ENCODE measurements at regions not wholly inside any gene's neighbourhood (a gene's known extent, or its start where the extent isn't known, plus 50 kb on each side); places are given as distances from the start of the nearest gene placed in this dataset.

DNA sequence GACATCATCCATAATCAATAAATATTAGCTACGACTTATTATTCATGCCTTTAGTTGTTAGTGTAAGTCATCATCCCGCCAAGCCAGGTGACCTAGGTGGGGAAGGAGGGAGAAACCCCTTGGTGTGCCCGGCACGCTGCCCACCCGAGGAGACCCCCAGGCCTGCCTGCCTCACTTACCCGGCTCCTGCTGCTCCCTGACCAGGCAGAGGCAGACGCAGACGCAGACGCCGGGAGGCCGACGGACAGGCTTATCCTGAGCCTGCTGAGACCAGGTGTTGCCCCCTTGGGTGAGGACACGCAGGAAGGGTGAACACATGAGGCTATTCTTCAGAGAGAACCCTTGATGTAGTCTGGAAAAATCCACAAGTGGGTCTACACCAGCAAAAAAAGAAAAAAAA lies 401.8 kb downstream of the GALR1 start:
- Histone ChIP-seq H2AFZ (ENCODE audit: low read depth, low read length) (no peak overlapping the region), H3K4me3 (ENCODE audit: low read length) (no peak overlapping the region), H3K9me2 (ENCODE audit: insufficient read depth, low read length) (no peaks in the 10 kb centered on the region), H3K27me3 (ENCODE audit: insufficient read depth, low read depth, low read length) (no peaks in the 10 kb centered on the region), H3K27ac (ENCODE audit: low read length) (no peak overlapping the region), H3K9ac (ENCODE audit: low read length) (no peak overlapping the region), H3F3A (ENCODE audit: insufficient read depth, low read length, poor library complexity, severe bottlenecking) (no peaks in the 10 kb centered on the region), H3K4me2 (ENCODE audit: low read length) (no peak overlapping the region), H4K20me1 (ENCODE audit: insufficient read depth) (no peaks in the 10 kb centered on the region), H3K79me2 (replicated peaks; ENCODE audit: insufficient read depth, low read length) (no peaks in the 10 kb centered on the region), H3K9me3 (ENCODE audit: low read length) (no peaks in the 10 kb centered on the region), H3K36me3 (ENCODE audit: insufficient read depth, low read length) (no peaks in the 10 kb centered on the region)
- TF ChIP-seq POLR2AphosphoS5 (IDR thresholded peaks at IDR 0.05) (no peak), RAD21 (conservative IDR thresholded peaks at IDR 0.05) (no peak), SMC3 (conservative IDR thresholded peaks at IDR 0.05; ENCODE audit: poor library complexity) (no peak), EZH2 (IDR thresholded peaks at IDR 0.05; ENCODE audit: borderline replicate concordance, insufficient read depth, low read length, poor library complexity, severe bottlenecking) (no peak), EP300 (conservative IDR thresholded peaks at IDR 0.05; ENCODE audit: poor library complexity, severe bottlenecking) (no peak), TAF1 (IDR thresholded peaks at IDR 0.05; ENCODE audit: low read depth) (no peak), MXI1 (conservative IDR thresholded peaks at IDR 0.05; ENCODE audit: poor library complexity, severe bottlenecking) (no peak)
- TF ChIP-seq, protein P1, sequence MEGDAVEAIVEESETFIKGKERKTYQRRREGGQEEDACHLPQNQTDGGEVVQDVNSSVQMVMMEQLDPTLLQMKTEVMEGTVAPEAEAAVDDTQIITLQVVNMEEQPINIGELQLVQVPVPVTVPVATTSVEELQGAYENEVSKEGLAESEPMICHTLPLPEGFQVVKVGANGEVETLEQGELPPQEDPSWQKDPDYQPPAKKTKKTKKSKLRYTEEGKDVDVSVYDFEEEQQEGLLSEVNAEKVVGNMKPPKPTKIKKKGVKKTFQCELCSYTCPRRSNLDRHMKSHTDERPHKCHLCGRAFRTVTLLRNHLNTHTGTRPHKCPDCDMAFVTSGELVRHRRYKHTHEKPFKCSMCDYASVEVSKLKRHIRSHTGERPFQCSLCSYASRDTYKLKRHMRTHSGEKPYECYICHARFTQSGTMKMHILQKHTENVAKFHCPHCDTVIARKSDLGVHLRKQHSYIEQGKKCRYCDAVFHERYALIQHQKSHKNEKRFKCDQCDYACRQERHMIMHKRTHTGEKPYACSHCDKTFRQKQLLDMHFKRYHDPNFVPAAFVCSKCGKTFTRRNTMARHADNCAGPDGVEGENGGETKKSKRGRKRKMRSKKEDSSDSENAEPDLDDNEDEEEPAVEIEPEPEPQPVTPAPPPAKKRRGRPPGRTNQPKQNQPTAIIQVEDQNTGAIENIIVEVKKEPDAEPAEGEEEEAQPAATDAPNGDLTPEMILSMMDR (IDR thresholded peaks at IDR 0.05; ENCODE audit: poor library complexity, severe bottlenecking) = no peak
- TF ChIP-seq, protein P2, sequence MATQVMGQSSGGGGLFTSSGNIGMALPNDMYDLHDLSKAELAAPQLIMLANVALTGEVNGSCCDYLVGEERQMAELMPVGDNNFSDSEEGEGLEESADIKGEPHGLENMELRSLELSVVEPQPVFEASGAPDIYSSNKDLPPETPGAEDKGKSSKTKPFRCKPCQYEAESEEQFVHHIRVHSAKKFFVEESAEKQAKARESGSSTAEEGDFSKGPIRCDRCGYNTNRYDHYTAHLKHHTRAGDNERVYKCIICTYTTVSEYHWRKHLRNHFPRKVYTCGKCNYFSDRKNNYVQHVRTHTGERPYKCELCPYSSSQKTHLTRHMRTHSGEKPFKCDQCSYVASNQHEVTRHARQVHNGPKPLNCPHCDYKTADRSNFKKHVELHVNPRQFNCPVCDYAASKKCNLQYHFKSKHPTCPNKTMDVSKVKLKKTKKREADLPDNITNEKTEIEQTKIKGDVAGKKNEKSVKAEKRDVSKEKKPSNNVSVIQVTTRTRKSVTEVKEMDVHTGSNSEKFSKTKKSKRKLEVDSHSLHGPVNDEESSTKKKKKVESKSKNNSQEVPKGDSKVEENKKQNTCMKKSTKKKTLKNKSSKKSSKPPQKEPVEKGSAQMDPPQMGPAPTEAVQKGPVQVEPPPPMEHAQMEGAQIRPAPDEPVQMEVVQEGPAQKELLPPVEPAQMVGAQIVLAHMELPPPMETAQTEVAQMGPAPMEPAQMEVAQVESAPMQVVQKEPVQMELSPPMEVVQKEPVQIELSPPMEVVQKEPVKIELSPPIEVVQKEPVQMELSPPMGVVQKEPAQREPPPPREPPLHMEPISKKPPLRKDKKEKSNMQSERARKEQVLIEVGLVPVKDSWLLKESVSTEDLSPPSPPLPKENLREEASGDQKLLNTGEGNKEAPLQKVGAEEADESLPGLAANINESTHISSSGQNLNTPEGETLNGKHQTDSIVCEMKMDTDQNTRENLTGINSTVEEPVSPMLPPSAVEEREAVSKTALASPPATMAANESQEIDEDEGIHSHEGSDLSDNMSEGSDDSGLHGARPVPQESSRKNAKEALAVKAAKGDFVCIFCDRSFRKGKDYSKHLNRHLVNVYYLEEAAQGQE (IDR thresholded peaks at IDR 0.05; ENCODE audit: borderline replicate concordance) = no peak

DNA sequence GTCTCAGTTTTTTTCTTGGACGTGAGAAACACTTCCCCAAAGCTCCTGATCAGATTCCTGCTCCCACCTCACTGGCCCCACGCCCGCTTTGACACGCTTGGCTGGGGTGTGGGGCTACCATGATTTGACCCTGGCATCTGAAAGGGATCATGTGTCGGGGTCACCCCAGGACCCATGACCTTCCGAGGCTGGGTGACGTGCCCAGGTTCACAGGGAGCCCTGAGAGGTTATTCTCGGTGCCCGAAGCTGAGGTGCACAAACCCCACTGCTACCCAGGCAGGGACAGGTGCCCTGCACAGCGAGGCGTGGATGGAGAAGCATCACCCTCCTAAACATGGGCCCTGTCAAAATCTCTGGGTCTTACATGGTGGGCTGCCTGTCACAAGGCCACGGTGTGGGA lies 404.1 kb downstream of the GALR1 start:
- no peak overlapping the region for H3K27ac ChIP-seq (ENCODE audit: low read length)
- H3F3A ChIP-seq (ENCODE audit: insufficient read depth, low read length, poor library complexity, severe bottlenecking) = no peaks in the 10 kb centered on the region
- H3K27me3 ChIP-seq (ENCODE audit: insufficient read depth, low read depth, low read length) = no peaks in the 10 kb centered on the region
- no peaks in the 10 kb centered on the region for H3K9me3 ChIP-seq (ENCODE audit: low read length)
- no peaks in the 10 kb centered on the region for H3K79me2 ChIP-seq (replicated peaks; ENCODE audit: insufficient read depth, low read length)
- no peaks in the 10 kb centered on the region for H4K20me1 ChIP-seq (ENCODE audit: insufficient read depth)
- H2AFZ ChIP-seq (ENCODE audit: low read depth, low read length) = no peak overlapping the region
- no peaks in the 10 kb centered on the region for H3K36me3 ChIP-seq (ENCODE audit: insufficient read depth, low read length)
- TF ChIP-seq POLR2AphosphoS5 (IDR thresholded peaks at IDR 0.05) = no peak
- TF ChIP-seq EP300 (conservative IDR thresholded peaks at IDR 0.05; ENCODE audit: poor library complexity, severe bottlenecking) = no peak
- no peak for TF ChIP-seq MXI1 (conservative IDR thresholded peaks at IDR 0.05; ENCODE audit: poor library complexity, severe bottlenecking)
- no peak for TF ChIP-seq SMC3 (conservative IDR thresholded peaks at IDR 0.05; ENCODE audit: poor library complexity)
- TF ChIP-seq, protein P2 (IDR thresholded peaks at IDR 0.05; ENCODE audit: borderline replicate concordance) = no peak
- TF ChIP-seq EZH2 (IDR thresholded peaks at IDR 0.05; ENCODE audit: borderline replicate concordance, insufficient read depth, low read length, poor library complexity, severe bottlenecking) = no peak
- TF ChIP-seq, protein P1 (IDR thresholded peaks at IDR 0.05; ENCODE audit: poor library complexity, severe bottlenecking) = no peak
- no peak for TF ChIP-seq RAD21 (conservative IDR thresholded peaks at IDR 0.05)
- H3K9me2 ChIP-seq (ENCODE audit: insufficient read depth, low read length) = no peaks in the 10 kb centered on the region
- no peak overlapping the region for H3K4me3 ChIP-seq (ENCODE audit: low read length)
- no peak overlapping the region for H3K9ac ChIP-seq (ENCODE audit: low read length)
- no peak overlapping the region for H3K4me2 ChIP-seq (ENCODE audit: low read length)
